HG03432 (cell line): ENCODE measurements at regions not wholly inside any gene's neighbourhood (a gene's known extent, or its start where the extent isn't known, plus 50 kb on each side); places are given as distances from the start of the nearest gene placed in this dataset.
"Not testable (repeated sequence)": the region's sequence is repeated elsewhere in the genome, so short reads cannot be mapped to it uniquely, and the experiment has no call there.

ENCODE experiments used
- ATAC-seq: cut with Tn5 transposase; IDR thresholded peaks from one replicate; pipeline ENCODE4 v1.9.1; 2021; ENCODE audit warnings: mild to moderate bottlenecking, moderate library complexity; ENCODE audit not compliant: unreplicated experiment

- no peak for ATAC-seq
These were observed 199.5 kb upstream of the TPRG1 start for GRCh38 chr3:188972310-188972709.

GRCh38 chr3:188974856-188975599 is 196.7 kb upstream of the TPRG1 start:
- ATAC-seq: no peak

DNA sequence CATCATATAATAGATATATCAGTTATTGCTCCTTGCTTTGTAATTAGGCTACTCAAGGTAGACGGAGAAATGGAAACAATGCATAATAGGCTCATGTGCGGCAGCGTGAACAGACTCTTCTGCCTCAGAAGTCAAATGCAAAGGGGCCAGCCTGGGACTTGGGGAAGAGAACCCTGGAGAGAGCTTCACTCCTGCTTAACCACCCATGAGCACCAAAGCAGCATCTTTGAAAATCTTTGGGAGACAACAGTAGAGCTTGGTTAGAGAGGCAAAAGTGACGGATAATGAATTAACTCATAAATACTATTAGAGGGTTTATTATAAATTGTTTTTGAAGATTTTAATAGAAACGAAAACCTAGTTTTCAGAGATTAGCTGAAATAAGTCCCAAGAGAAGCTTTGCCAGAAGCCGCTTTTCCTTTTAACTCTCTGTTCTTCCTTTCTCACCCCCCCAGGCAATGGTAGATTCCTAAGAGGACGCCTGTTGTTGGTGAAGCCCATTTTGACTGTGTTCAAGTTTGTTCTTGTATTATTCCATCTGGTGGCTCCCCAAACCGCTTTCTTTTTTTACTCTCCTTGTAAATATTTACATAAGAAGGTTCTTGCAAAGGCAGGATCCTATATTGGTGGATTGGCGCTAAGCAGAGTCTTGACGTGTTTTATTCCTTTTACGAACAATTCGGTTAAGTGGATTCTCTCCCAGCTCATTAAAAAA is 196.0 kb upstream of the TPRG1 start:
- ATAC-seq: no peak

GRCh38 chr3:188976407-188976806 is 195.4 kb upstream of the TPRG1 start:
- ATAC-seq: no peak

DNA sequence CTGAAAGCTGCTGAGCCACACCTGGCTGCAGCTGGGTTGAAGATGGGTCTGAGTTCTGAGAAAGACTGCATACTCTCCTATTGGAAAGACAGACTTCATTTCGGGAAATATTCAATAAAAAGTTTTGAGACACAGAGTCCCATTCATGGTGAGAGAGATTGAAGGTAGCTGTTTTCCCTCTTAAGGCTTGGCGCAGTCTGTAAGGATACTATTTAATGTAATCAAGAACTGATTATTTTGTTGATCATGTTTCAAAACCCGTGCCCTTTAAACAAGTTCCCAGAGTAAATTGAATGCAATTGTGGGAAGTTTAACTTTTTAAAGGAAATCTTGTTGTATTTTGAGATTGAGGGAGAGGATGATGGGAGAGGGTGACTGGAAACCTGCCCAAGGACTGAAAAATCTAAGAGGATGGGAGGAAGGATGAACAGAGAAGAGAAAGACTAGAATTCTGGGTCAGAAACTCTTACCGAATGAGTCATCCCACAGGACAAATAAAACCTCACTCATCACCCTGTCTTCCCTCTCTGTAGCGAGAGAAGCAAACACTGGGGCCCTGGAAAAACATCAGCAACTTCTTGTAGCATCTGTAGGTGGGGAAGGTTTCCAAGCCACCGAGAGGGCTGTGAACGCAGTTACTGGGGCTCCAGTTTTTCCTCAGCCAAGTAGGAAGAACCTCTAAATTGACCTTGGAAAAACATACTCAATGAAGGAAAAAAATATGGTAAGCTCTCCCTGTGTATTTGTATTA is 193.2 kb upstream of the TPRG1 start:
- ATAC-seq: no peak

DNA sequence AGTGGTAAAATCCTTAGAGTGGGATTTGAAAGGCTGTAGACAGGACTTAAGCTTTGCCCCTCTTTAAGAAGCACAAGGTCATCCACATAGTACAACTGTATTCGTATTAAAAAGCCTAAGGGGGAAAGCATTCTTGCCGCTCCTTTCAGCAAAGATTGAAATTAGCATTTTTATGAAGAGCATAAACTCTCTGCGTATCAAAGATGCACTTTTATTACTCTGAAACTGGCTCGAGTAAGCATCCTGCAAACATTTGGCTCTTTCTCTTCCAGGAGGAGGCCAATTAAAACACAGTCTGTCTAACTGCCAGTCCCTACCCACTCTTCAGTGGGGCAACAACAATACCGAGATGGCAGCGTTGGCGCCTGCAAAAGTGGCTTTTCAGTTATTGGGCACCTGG is 192.5 kb upstream of the TPRG1 start:
- no peak for ATAC-seq

DNA sequence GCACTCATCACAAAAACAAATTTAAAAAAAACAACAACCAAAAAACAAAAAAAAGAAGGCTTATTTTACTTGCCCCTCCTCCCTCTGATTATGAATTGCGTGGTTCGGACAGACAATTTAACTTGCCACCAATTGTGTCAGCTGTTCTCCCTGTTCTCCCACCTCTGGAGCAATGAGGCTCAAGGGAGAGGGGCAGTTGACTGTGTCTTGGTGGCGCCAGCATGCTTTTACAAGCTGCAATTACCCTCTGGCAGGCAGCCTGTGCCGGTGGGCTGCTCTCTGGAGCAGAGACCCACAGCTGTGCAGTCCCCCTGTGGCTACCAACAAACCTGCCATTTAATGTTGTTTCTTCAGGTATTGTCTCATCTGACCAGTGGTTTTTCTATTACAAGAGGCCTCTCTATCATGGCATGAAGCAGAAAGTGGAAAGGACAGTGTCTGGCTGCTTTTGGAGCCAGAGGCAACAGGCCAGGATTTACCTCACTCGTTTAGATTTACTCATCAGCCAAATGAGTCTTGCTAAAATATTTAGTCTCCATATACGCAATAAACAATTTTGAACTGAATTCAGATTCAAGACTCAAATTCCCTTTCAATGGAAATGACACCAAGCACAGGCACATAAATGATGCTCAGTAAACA is 192.0 kb upstream of the TPRG1 start:
- no peak for ATAC-seq

- ATAC-seq: no peak
These were observed 178.6 kb upstream of the TPRG1 start for GRCh38 chr3:188993181-188993580.

- no peak for ATAC-seq
These were observed 170.2 kb upstream of the TPRG1 start for GRCh38 chr3:189001559-189001958.

- ATAC-seq: no peak
These were observed 168.4 kb upstream of the TPRG1 start for GRCh38 chr3:189003410-189003809.

GRCh38 chr3:189013224-189013888 is 158.4 kb upstream of the TPRG1 start:
- no peak for ATAC-seq

DNA sequence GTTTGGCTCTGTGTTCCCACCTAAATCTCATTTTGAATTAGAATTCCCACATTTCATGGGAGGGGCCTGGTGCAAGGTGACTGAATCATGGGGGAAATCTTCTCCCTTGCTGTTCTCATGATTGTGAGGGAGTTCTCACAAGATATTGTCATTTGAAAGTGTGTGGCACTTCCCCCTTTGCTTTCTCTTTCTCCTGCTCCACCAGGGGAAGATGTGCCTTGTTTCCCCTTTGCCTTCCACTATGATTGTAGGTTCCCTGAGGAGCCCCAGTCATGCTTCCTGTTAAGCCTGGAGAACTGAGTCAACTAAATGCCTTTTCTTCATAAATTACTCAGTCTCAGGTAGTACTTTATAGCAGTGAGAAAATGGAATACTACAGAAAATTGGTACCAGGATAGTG is 157.2 kb upstream of the TPRG1 start:
- ATAC-seq: no peak

GRCh38 chr3:189022576-189023466 is 148.9 kb upstream of the TPRG1 start:
- ATAC-seq: not testable (repeated sequence)

GRCh38 chr3:189025866-189026265 is 145.9 kb upstream of the TPRG1 start:
- ATAC-seq: no peak

- ATAC-seq: no peak
These were observed 144.1 kb upstream of the TPRG1 start for GRCh38 chr3:189027626-189028155.

GRCh38 chr3:189038773-189039745 is 132.7 kb upstream of the TPRG1 start:
- ATAC-seq: no peak

DNA sequence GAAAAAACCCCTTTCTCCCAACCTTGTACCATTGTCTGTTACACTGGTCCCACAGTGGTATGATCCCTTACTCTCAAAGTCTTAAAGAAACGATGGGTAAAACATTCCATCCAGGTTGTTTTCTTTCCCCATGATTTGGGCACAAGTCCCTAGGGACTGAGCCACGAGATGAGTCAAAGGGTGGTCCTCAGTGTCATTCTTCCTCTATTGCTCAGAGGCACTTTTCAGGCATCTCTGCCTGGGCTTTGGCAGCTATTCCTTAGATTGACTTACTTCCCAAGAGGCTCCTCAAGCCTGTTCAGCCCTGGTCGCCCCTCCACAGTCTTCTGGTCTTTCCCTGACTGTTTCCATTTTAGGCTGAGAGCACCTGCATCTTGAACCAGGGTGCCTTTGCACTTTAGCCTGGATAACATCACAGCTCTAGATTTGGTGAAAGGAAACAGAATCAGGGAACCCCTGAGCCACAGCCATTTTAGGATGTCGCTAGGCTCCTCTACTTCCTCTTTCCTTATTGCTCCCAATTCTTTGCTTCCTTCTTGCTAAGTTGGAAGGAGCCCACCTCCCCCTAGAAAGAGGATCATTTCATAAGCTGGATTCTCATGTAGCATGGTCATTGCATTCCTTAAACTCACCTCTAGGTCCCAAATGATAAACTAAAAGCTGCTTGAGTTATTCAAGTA is 131.0 kb upstream of the TPRG1 start:
- ATAC-seq: no peak
